ENCODE measurements at regions not wholly inside any gene's neighbourhood (a gene's known extent, or its start where the extent isn't known, plus 50 kb on each side); places are given as distances from the start of the nearest gene placed in this dataset.

- WGBS, 2 experiments (ENCODE audit: extremely low coverage in 2 of 2, insufficient read length in 1 of 2): no CpG with 5 or more reads among the region's 4 CpGs
- dilution Hi-C loops (cut with HindIII; ENCODE audit: low sequenced_read_pairs, unreplicated experiment): no loop called here
Observed at GRCh38 chr1:94722181-94722580, 98.0 kb upstream of the SLC44A3 start.

More at GRCh38 chr1:94722181-94722580, 98.0 kb upstream of the SLC44A3 start:
- Histone ChIP-seq H3K4me1 (ENCODE audit: control insufficient read depth, insufficient read depth, low read length) (peaks cover 18% of the 10 kb centered on the region), H2BK5ac (ENCODE audit: low read depth, low read length, poor library complexity, severe bottlenecking) (no peak overlapping the region), H3K14ac (replicated peaks; ENCODE audit: low read depth, low read length) (peak overlapping the region; percentile 24; the same call in 1 of the 2 replicates), H2BK120ac (ENCODE audit: low read depth, low read length) (peak overlapping the region; percentile 74), H3K4me3 (ENCODE audit: insufficient read depth, low read depth, low read length) (no peak overlapping the region), H3K56ac (ENCODE audit: extremely low read depth, insufficient read depth, low read length) (no peak overlapping the region), H3K79me1 (ENCODE audit: low read depth in 1 of 2, low read length in 2 of 2) (peaks cover 0 to 8% of the 10 kb centered on the region in 2 experiments; a peak in 2 of 4 replicates), H3K18ac (ENCODE audit: low read depth, low read length) (no peak overlapping the region; the same call in 1 of the 2 replicates), H3K4me2 (ENCODE audit: low read depth, low read length) (no peak overlapping the region), H3K27ac (ENCODE audit: insufficient read depth, low read length) (no peak overlapping the region), H2BK20ac (ENCODE audit: low read depth, low read length) (peak overlapping the region; percentile 55; the same call in 1 of the 2 replicates), H3K27me3 (ENCODE audit: control insufficient read depth, insufficient read depth, low read length) (no peaks in the 10 kb centered on the region), H2BK15ac (ENCODE audit: low read depth, low read length) (peak overlapping the region; percentile 67; the same call in 1 of the 3 replicates), H2AK9ac (replicated peaks; ENCODE audit: low read depth, low read length, poor library complexity) (no peak overlapping the region), H3K36me3 (ENCODE audit: control insufficient read depth, insufficient read depth, low read length) (no peaks in the 10 kb centered on the region), H4K5ac (ENCODE audit: low read depth, low read length) (no peak overlapping the region), H4K20me1 (ENCODE audit: insufficient read depth, low read length) (no peaks in the 10 kb centered on the region), H2AFZ (replicated peaks; ENCODE audit: low read length, poor library complexity) (no peak overlapping the region), H3K23ac (ENCODE audit: low read depth, low read length) (no peak overlapping the region), H3K4ac (ENCODE audit: low read depth, low read length) (peak overlapping the region; percentile 70), H3K9ac (ENCODE audit: low read depth, low read length) (no peak overlapping the region), H3K9me1 (ENCODE audit: insufficient read depth, low read length) (peaks cover 14% of the 10 kb centered on the region), H3K9me3 (ENCODE audit: control insufficient read depth, insufficient read depth, low read length) (no peaks in the 10 kb centered on the region), H4K8ac (ENCODE audit: low read depth in 2 of 2, low read length in 2 of 2) (peak overlapping the region in 1 of 2 experiments; percentile 31; a peak in 1 of 4 replicates), H4K91ac (ENCODE audit: insufficient read depth, low read depth, low read length) (peak overlapping the region; percentile 60), H2AK5ac (ENCODE audit: low read depth, low read length) (peak overlapping the region; percentile 77; the same call in 1 of the 2 replicates)
- no peak for TF ChIP-seq RFX5 (IDR thresholded peaks at IDR 0.05; ENCODE audit: low read depth, low read length)
- no peak for TF ChIP-seq MAFK (IDR thresholded peaks at IDR 0.05; ENCODE audit: low read depth, low read length)
- TF ChIP-seq MAZ (IDR thresholded peaks at IDR 0.05; ENCODE audit: borderline replicate concordance, low read depth, low read length): no peak
- TF ChIP-seq FOS (IDR thresholded peaks at IDR 0.05; ENCODE audit: low read depth, low read length): no peak
- TF ChIP-seq CTCF (conservative IDR thresholded peaks at IDR 0.05; ENCODE audit: low read depth, low read length): no peak
- TF ChIP-seq MXI1 (IDR thresholded peaks at IDR 0.05; ENCODE audit: borderline replicate concordance, low read depth, low read length): no peak
- no peak for TF ChIP-seq CEBPB (IDR thresholded peaks at IDR 0.05; ENCODE audit: low read depth, low read length)
- TF ChIP-seq CHD1 (IDR thresholded peaks at IDR 0.05; ENCODE audit: low read depth, low read length): no peak
- no peak for TF ChIP-seq RCOR1 (IDR thresholded peaks at IDR 0.05; ENCODE audit: insufficient replicate concordance, low read length)
- in situ Hi-C loops (cut with MboI; ENCODE audit: low sequenced_read_pairs): no loop called here
- POLR2A ChIA-PET (ENCODE audit: unreplicated experiment): no interaction called here
- DNase-seq (no peak), ATAC-seq (ENCODE audit: low read depth) (no peak)
- BruUV-seq (replicated peaks): no TSS peak
- CTCF ChIA-PET: no interaction called here
- intact Hi-C loops (cut with micrococcal nuclease): no loop called here
